ENCODE measurements at regions not wholly inside any gene's neighbourhood (a gene's known extent, or its start where the extent isn't known, plus 50 kb on each side); places are given as distances from the start of the nearest gene placed in this dataset.

GRCh38 chr13:47426126-47426849 lies 529.4 kb upstream of the HTR2A start:
- peak; percentile 44 for DNase-seq (ENCODE audit: low read depth)

DNA sequence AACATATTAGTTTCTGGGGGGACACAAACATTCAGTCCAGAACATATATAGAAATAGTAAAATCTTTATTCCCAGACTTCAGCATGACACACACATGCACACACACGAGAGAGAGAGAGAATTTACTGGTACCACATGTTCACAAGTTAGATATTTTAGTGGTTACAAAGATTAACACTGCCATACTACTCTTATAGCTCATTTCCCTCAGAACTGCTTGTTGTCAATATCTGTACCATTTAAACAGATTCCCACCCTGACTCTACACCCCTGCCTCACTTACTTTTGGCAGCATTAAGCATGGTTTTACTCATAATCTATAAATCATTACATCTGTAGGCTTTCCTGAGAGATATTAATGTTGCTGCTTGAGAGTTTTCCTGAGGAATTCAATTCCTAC lies 524.7 kb upstream of the HTR2A start:
- no peak for DNase-seq (ENCODE audit: low read depth)

GRCh38 chr13:47420568-47420967 lies 523.7 kb upstream of the HTR2A start:
- DNase-seq (ENCODE audit: low read depth), result peak; percentile 65

DNA sequence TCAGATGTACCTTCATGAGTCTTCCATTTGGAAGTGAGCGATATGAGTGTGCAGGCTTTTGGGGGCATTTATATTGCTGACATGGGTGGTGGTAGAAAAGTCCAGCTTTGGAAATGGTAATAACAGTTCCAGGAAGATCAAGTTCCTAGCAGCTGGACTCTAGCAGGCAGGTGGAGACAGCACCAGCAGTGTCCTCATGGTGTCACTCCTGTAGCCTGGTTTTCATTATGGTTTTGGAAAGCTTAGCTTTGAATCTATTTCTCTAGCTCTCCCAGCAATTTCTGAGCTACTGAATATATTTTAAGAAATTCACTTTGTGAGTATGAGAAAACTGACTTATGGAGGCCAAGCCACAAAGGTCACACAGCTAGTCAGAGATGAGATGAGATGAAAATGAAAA lies 523.2 kb upstream of the HTR2A start:
- DNase-seq (ENCODE audit: low read depth), result no peak

DNA sequence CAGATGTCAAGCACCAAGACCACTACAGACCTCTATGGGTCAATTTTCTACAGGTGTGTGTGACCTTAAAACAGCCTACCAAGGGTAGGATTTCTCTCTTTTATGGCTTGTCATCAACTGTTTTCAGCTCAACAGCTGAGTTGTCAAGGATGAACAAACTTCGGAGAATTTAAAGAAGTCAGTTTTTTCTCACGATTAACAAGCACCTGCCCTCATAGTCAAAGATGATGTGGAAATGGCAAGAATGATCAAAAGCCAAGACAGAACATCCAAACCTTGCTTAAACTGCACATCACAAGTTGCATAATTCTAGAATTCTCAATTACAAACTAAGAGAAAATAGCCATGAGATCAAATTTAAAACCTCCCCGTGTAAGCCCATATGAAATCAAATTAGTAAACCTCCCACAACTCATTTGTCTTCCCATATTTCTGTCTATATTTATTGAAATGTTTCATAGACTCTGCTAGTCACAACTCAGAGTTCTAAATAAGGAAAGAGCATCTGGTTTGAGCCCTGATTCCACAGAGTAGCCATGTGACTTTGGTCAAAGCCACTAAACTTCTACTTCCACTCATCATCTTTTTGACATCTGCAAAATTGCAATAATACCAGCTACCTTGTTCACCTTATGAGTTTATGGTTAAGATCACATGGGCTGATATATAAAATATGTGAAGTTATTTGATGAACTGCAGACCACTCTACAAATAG lies 521.5 kb upstream of the HTR2A start:
- DNase-seq (ENCODE audit: low read depth), result no peak

DNA sequence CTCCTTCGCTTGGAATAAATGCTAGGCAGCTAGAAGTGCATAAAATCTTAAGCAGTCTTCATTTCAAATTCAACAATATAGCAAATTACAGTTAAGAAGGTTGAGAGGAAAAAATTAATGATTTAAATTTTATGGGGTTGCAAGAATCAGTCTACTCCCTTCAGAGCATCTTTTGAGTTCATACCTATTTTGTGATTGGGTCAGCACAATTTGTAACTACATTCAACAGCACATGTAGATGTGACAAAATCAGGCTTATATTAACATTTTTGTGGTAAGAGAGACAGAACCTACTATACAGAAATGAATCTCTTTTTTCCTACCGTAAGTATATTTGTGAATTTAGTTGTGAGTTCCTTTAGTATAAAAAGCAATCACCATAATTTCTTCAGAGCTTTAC lies 520.6 kb upstream of the HTR2A start:
- DNase-seq (ENCODE audit: low read depth), result no peak

GRCh38 chr13:47415048-47415447 lies 518.2 kb upstream of the HTR2A start:
- peak; percentile 30 for DNase-seq (ENCODE audit: low read depth)

DNA sequence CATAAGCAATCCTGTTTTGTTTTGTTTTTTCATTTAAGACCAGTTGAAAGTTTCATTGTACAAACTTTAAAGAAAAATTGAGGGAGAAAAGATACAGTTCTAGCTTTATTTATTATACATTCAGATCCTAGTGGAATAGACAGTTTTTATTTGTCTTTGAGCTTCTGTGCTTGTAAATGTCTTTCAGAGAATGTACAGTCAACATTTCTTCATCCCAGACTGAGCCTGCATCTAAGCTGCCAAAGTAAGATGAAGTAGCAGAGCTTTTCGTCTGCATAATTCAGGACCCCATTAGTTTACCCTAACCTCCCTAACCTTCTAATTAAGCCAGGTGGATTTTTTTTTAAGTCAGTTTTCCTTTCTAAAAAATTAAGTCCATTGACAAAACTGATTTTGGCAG lies 516.7 kb upstream of the HTR2A start:
- DNase-seq (ENCODE audit: low read depth), result no peak

DNA sequence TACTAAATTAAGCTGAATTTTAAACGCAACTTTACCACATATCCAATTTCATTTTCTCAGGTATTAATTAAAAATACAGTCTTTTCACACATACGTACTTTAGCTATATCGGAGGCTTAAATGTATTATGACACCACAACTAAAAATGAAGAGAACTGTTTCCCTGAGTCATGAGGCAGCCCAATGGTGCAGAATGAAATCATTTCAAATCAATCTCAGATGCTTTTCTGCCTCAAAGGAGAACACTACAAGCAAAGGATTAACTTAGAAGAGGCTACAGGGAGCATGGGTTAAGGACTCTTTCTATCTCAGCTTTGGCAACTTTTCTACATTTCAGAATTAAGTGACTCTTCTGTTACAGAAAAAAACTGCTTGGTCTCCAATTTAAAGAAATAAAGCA lies 516.3 kb upstream of the HTR2A start:
- no peak for DNase-seq (ENCODE audit: low read depth)

DNA sequence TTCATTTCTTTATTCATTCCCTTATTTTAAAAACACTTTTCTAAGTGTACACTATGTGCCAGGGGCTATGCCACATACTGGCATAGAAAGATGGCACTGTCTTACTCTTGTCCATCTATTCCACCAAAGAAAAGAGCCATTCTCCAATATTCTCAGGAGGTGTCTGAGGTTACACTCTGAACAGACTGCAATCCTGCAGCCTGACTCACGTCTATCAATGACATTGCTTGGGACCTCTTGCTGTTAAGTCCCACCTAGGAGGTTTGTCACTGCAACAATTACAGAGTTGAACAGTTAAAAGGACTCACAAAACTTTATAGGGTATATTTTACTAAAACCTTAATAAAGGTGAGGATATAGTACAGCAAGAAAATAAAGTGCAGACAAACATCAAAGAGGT lies 512.9 kb upstream of the HTR2A start:
- no peak for DNase-seq (ENCODE audit: low read depth)

- DNase-seq (ENCODE audit: low read depth), result no peak
These were observed 511.9 kb upstream of the HTR2A start for GRCh38 chr13:47408546-47409319.

DNA sequence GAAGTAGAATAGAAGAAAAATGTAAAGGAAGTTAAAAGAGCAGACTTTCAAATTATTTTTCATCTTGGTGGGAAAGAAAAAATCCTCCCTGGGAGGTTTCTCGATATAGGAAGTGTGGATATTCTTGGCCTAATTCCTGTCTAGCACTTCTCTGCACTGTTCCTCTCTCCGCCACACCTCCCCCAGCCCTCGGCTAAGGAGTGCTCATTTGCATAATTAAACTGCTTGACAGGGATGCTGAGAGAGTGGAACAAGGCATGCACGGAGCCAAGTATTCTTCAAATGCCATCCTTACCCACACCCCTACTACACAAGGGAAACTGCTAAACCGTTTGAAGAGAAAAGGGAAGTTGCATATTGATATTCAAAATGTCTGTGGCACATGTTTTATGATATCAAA lies 511.0 kb upstream of the HTR2A start:
- DNase-seq (ENCODE audit: low read depth), result no peak

GRCh38 chr13:47399599-47399998 lies 502.7 kb upstream of the HTR2A start:
- DNase-seq (ENCODE audit: low read depth), result no peak

DNA sequence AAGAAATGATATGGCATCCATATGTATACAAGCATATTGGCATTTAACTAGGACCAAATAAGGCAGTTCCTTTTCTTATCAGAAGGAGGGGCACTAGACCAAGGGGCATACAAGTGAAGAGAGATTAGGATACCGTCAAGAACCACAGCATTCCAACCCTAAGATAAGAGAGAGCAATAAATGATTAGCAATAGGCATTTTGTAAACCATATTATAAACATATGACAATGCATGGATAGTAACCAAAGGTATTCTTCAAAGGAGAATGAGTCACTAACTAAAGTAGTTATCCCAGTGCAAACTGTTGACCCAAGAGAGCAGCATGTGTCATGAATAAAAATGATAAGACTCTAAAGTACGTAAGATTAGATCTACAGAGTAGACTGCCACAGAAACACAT lies 500.9 kb upstream of the HTR2A start:
- no peak for DNase-seq (ENCODE audit: low read depth)

DNA sequence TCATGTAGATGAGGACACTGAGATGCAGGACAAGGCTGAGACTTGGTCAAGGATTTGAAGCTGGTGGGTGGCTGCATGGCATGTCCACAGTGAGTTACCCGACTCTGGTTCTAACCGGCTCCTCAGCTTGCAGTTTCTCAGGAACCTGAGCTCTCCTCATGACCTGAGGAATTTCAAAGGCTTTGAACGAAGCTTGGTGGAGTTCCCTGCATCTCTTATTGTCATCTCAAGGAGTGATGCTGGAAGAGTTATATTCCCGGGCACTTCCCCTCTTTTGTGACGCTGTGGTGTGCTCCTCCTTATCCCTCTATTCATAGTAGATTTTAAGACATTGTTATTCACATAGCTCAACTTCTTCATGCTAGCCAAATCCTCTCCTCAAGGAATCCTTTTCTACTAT lies 500.1 kb upstream of the HTR2A start:
- no peak for DNase-seq (ENCODE audit: low read depth)

DNA sequence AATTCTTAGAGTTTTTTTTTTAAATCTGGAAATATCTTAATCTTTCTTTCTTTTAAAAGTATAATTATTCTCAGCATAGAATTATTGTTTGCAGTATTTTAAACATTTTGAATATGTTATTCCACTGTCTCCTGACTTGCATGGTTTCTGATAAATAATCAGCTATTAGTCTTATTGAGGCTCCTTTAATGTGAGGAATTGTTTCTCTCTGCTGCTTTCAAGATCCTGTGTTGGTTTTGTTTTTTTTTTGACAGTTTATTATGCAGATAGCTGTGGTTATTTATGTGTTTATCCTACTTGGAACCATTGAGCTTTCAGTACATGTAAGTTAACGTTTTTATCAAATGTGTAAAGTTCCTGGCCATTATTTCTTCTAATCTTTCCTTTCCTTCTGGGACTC lies 477.9 kb upstream of the HTR2A start:
- no peak for DNase-seq (ENCODE audit: low read depth)

DNA sequence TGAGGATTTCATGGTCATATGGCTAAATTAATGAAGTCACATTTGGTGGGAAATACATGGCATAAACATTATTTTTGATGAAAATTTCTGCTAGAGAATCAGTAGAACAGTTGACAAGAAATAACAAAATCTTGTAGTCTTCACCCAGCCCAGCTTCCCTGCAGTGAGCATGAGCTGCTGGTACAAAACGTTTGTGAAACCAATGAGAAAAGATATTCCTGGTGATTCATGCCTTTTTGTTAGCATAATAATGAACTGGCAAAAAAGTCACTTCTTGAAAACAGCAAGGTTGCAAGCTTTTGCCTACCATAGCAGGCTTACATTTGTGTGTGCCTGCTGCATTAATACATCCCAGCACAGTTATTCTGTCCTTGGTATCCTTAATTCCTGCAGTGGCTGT lies 475.9 kb upstream of the HTR2A start:
- no peak for DNase-seq (ENCODE audit: low read depth)

DNA sequence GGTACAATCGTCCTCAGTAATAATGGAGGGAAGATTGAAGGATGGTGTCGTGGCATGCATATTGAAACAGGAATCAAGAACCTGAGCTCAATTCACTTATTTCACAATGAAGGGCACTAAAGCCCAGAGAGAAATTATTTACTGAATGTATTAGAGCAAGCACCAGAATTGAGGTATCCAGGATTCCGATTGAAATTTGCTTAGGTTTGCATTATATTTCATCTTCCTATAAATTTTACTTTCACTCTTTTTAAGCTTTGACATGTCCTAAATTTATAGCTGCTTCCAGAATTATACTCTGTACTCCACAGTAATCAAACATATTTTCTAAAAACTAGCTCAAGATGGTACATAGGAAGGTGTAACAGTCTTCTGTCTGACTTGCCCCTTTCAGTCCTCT lies 454.9 kb upstream of the HTR2A start:
- DNase-seq (ENCODE audit: low read depth), result no peak

- no peak for DNase-seq (ENCODE audit: low read depth)
These were observed 453.7 kb upstream of the HTR2A start for GRCh38 chr13:47350334-47351124.

- DNase-seq (ENCODE audit: low read depth), result no peak
These were observed 452.4 kb upstream of the HTR2A start for GRCh38 chr13:47349211-47349610.

GRCh38 chr13:47337781-47338507 lies 441.1 kb upstream of the HTR2A start:
- DNase-seq (ENCODE audit: low read depth), result peak; percentile 38
